ENCODE measurements at regions not wholly inside any gene's neighbourhood (a gene's known extent, or its start where the extent isn't known, plus 50 kb on each side); places are given as distances from the start of the nearest gene placed in this dataset.
A peak's percentile ranks its signal among the peaks of the same experiment; 100 is the strongest.

GRCh38 chr12:118690506-118690905 lies 290.8 kb upstream of the SRRM4 start:
- no peak for DNase-seq

GRCh38 chr12:118694128-118694775 lies 287.1 kb upstream of the SRRM4 start:
- DNase-seq: no peak

- DNase-seq: peak in 1 of 56 donors; percentile 3
These were observed 276.7 kb upstream of the SRRM4 start for GRCh38 chr12:118704527-118705241.

- no peak for DNase-seq
These were observed 274.9 kb upstream of the SRRM4 start for GRCh38 chr12:118706437-118706836.

GRCh38 chr12:118709946-118710345 lies 271.4 kb upstream of the SRRM4 start:
- DNase-seq: no peak

DNA sequence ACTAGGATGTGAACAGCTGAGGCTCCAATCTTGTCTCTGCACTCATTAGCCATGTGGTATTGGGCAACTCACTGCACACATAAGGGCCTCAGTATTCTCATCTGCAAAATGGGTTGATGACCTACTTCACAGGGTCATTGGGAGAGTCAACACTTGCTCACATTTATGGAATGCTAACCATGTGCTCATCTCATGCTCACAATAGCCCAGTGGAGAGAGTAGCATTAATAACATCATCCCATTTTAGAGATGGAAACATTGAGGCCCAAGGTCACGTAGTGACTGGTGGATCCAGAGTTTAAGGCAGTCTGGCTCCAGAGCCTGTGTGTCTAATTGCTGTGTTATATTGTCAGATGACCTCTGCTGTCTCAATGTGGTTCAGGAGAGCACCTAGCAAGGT lies 270.2 kb upstream of the SRRM4 start:
- no peak for DNase-seq

- DNase-seq: peak in 36 of 56 donors; percentile 0 to 62 (median 8)
These were observed 267.3 kb upstream of the SRRM4 start for GRCh38 chr12:118714051-118714460.

GRCh38 chr12:118714500-118714899 lies 266.8 kb upstream of the SRRM4 start:
- no peak for DNase-seq

DNA sequence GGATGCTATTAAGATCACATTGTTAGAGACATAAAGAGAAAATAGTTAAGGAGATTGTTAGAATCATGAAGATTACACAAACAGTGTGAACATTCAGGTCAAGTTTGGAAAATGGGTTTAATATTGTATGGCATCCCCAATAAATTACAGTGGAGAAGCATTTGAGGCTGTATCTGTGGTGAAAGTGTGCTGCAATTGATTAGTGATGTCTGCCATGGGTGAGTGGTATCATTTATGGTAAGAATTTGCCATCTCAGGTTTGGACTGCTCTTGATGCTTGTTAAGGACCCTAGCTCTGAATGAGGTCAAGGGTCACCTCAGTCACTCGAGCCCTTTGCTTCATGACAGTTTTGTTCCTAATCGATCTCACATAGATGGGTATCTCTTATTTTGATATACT lies 265.7 kb upstream of the SRRM4 start:
- no peak for DNase-seq

DNA sequence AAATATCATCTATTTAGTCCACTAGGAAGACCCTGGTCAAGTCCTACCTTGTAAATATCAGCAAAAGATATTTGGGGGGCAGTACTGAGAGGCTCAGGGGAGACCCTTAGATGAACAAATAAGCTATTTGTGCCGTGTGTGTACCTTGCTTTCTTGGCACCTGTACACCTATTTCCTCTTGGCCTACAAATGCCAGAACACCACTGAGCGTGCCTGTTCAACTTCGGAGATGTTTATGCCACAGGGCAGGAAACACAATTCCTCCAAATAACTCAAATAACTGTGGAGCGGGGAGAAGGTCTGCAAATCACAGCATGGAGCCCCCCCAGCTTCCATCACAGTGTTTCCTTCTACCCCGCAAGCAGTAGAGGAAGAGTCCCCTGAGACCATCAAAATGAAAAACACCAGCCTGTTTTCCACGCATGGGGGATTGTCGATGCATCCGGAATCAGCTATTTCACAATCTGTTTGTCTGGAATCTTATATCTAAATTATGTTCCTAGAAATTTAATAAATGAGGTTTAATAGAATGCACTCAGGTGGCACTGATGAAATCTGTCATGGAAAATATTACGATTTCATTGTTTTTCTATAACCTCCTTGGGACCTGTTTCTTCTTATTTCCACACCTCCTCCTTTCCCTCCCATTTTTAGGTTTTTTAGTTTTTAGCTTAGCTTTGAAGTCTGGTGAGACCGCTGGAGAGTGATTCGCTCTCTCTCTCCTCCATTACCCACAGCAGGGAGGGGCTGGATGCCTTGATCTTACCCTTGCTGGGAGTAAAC lies 254.0 kb upstream of the SRRM4 start:
- DNase-seq: no peak

DNA sequence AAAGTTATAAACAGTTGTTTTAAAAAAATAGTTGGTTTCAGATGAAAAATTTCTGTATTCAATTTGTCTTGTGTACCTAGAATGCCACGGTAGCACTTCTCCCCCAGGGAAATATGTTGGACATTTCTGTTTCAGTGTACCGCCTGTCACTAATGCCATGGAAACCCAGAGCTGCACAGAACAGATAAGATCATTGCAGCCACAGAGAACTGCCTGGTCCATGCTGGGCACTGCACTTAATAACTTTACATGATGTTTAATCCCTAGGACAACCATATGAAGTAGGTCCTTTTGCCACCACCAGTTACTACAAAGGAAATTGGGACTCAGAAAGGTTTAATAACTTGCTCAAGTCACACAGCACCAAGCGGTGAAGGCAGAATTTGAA lies 253.4 kb upstream of the SRRM4 start:
- DNase-seq: no peak

- DNase-seq: no peak
These were observed 247.1 kb upstream of the SRRM4 start for GRCh38 chr12:118734266-118734665.

GRCh38 chr12:118737985-118738540 lies 243.3 kb upstream of the SRRM4 start:
- DNase-seq: no peak

GRCh38 chr12:118741194-118741593 lies 240.1 kb upstream of the SRRM4 start:
- peak in 20 of 56 donors; percentile 1 to 39 (median 8) for DNase-seq

DNA sequence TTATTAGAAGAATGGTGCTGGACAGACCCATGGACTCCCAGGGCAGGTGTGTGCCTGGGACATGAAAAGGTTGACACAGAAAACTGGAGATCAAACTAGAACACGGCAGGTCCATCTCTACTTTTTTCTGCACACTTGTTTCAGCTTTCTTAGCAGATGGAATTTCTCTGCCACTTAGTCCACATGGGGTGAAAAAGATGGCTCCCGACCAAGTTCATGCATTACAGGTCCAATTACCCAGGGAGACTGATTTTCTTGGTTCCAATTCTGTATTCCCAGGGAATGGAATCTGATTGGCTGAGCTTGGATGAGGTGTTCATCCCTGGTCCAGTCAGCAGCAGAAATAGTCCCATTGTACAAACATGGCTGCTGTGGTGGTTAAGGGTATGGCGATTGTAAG lies 238.9 kb upstream of the SRRM4 start:
- no peak for DNase-seq

GRCh38 chr12:118743896-118744700 lies 237.2 kb upstream of the SRRM4 start:
- no peak for DNase-seq

DNA sequence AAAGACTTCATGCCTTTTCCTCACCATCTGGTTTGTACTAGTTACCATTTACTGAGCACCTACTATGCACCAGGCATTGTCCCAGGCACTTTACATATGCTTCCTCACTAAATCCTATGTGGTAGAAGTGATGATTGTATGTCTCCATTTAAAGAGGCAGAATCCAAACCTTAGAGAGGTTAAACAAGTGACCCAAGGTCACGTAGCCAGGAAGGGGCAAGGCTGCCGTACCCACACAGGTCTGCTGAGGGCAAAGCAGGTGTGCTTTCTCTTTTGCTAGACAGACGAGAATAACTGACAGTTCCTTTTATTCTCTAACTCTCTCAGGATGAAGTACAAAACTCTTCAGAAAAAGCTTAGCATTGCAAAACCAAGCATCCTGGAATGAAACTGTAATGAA lies 235.2 kb upstream of the SRRM4 start:
- DNase-seq: no peak

DNA sequence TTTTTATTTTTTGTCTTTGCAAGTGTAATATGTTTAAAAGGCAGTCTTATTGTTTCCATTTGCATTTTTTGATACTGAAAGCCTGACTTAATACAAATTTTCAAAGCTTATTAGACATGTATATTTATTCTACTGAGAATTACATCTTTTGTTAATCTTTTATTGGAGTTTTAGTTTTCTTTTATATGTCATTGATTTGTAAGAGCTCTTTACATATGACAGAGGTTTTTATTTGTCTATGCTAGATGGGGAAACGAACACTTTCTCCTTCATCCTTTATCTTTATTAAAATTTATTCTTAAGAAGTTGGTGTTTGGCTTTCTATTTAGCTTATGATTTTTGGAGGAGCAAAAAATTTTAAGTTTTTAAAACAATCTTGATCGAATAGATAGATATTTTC lies 234.4 kb upstream of the SRRM4 start:
- DNase-seq: no peak

DNA sequence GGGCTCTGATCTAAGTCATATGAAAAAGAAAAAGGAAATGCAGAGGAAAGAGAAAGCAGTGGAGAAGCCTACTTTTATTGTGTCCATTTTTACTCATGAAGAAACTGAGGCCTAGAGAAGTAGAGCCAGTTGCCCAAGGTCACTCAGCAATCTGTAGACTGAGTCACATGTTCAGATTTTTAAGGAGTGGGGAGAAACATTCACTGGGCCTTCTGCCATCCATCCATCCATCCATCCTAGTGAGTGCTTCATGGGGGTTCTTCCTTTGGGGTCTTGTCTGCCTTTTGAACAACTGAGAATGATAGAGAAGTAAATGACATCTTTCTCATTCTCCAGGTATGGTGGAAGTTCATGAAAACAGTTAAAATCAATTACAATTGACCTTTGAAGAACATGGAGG lies 233.6 kb upstream of the SRRM4 start:
- DNase-seq: no peak

DNA sequence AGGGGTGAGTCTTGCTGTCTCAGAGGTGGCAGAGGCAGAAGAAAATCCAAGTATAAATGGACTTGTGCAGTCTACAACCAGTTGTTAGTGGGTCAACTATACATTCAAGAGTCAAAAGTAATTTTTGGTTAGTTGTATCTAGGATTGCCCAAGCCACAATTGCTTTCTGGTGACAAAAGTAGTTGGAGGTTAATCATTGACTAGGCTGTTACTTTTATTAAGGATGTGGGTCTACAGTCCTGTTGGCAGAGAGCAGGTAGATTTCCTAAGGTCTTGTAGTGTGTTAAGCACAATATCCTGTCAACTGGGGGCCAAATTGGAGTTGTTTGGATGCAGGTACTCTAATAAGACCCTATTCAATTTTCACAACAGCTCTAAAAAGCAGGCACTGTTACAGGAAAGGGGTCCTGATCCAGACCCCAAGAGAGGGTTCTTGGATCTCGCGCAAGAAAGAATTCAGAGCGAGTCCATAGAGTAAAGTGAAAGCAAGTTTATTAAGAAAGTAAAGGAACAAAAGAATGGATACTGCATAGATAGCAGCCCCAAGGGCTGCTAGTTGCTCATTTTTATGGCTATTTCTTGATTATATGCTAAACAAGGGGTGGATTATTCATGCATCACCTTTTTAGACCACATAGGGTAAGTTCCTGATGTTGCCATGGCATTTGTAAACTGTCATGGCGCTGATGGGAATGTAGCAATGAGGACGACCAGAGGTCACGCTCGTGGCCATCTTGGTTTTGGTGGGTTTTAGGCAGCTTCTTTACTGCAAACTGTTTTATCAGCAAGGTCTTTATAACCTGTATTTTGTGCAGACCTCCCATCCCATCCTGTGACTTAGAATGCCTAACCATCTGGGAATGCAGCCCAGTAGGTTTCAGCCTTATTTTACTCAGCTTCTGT lies 232.6 kb upstream of the SRRM4 start:
- no peak for DNase-seq

Measured in nucleus accumbens (tissue), 56 donors.